A673 (cell line): ENCODE measurements at regions not wholly inside any gene's neighbourhood (a gene's known extent, or its start where the extent isn't known, plus 50 kb on each side); places are given as distances from the start of the nearest gene placed in this dataset.

ENCODE experiments used
- BruUV-seq: library from RNA; stranded (reverse); fragments of 400-500 nt; replicated peaks from 2 replicates; lab custom pipeline; 2021; lab: Mats Ljungman, UMichigan
- CTCF ChIA-PET: fragments of 300-600 bp; sonication (Branson Sonifier 250); formaldehyde crosslinking; loops from one replicate; lab custom pipeline; 2022; ENCODE audit warnings: antibody characterized with exemption; lab: Charles Lee
- POLR2A ChIA-PET: fragments of 300-600 bp; sonication (Branson Sonifier 250); formaldehyde crosslinking; loops from one replicate; lab custom pipeline; 2022; ENCODE audit warnings: antibody characterized with exemption; ENCODE audit not compliant: low non-redundant PET; lab: Charles Lee
- DNase-seq: peaks from one replicate; pipeline ENCODE4 v3.0.0-alpha.2; 2015; ENCODE audit warnings: low spot score
- H3K27ac ChIP-seq: fragments of 200-600 bp; sonication (generic); 2 replicates; pipeline ENCODE4 v1.5.1; 2016; ENCODE audit warnings: mixed run types, low read depth, mild to moderate bottlenecking, mixed read lengths, antibody characterized with exemption, low read length; ENCODE audit not compliant: poor library complexity, severe bottlenecking
- H3K27me3 ChIP-seq: fragments of 200-600 bp; sonication (generic); replicated peaks from 2 replicates; pipeline ENCODE4 v1.6.1; 2017; ENCODE audit warnings: mixed run types, low read depth, mild to moderate bottlenecking, mixed read lengths, antibody characterized with exemption, low read length; ENCODE audit not compliant: insufficient read depth, poor library complexity
- H3K36me3 ChIP-seq: fragments of 200-600 bp; sonication (generic); 2 replicates; pipeline ENCODE4 v1.6.1; 2016; ENCODE audit warnings: mixed run types, mild to moderate bottlenecking, mixed read lengths, antibody characterized with exemption, low read length; ENCODE audit not compliant: insufficient read depth, poor library complexity, severe bottlenecking
- H3K4me1 ChIP-seq: fragments of 200-600 bp; sonication (generic); 2 replicates; pipeline ENCODE4 v1.6.1; 2017; ENCODE audit warnings: mixed run types, mild to moderate bottlenecking, mixed read lengths, antibody characterized with exemption, low read length; ENCODE audit not compliant: insufficient read depth, poor library complexity, severe bottlenecking
- H3K4me3 ChIP-seq: fragments of 200-600 bp; sonication (generic); 2 replicates; pipeline ENCODE4 v1.5.1; 2016; ENCODE audit warnings: low read depth, mixed run types, mild to moderate bottlenecking, mixed read lengths, low read length; ENCODE audit not compliant: poor library complexity, severe bottlenecking
- H3K9me3 ChIP-seq: fragments of 200-600 bp; sonication (generic); 2 replicates; pipeline ENCODE4 v1.6.1; 2016; ENCODE audit warnings: mixed run types, low read depth, mild to moderate bottlenecking, mixed read lengths, antibody characterized with exemption, low read length; ENCODE audit not compliant: poor library complexity, severe bottlenecking
- CTCF ChIP-seq: fragments of 300-800, 200-600 bp; sonication (generic); conservative IDR thresholded peaks from 2 replicates; pipeline ENCODE4 v1.5.1; 2017; ENCODE audit warnings: low read depth, mild to moderate bottlenecking, antibody characterized with exemption, low read length, moderate library complexity, mixed read lengths
- EZH2 ChIP-seq: fragments of 200-600 bp; sonication (generic); IDR thresholded peaks from 2 replicates; pipeline ENCODE4 v1.6.1; 2017; ENCODE audit warnings: borderline replicate concordance, low read depth, mild to moderate bottlenecking, mixed read lengths, antibody characterized with exemption, low read length; ENCODE audit not compliant: poor library complexity, severe bottlenecking
- intact Hi-C: fragments of 100-400 bp; cut with micrococcal nuclease; formaldehyde crosslinking; loops from one replicate; pipeline ENCODE4 v1.10.0; 2022; ENCODE audit not compliant: unreplicated experiment

GRCh38 chr7:140236626-140237025 is 59.8 kb upstream of the KDM7A start:
- Histone ChIP-seq H3K27me3 (no peaks in the 10 kb centered on the region), H3K27ac (no peak overlapping the region), H3K36me3 (no peaks in the 10 kb centered on the region), H3K4me3 (no peak overlapping the region), H3K9me3 (no peaks in the 10 kb centered on the region), H3K4me1 (no peaks in the 10 kb centered on the region)
- intact Hi-C loops: no loop called here
- TF ChIP-seq EZH2: no peak
- TF ChIP-seq CTCF: no peak
- no peak for DNase-seq
- no TSS peak for BruUV-seq
- CTCF ChIA-PET: no interaction called here
- POLR2A ChIA-PET: no interaction called here

- CTCF ChIA-PET: no interaction called here
- Histone ChIP-seq H3K27me3 (peaks cover 13% of the 10 kb centered on the region), H3K27ac (no peak overlapping the region), H3K4me3 (no peak overlapping the region), H3K4me1 (no peaks in the 10 kb centered on the region), H3K36me3 (no peaks in the 10 kb centered on the region), H3K9me3 (no peaks in the 10 kb centered on the region)
- no TSS peak for BruUV-seq
- POLR2A ChIA-PET: no interaction called here
- no peak for DNase-seq
- TF ChIP-seq CTCF: no peak
- no peak for TF ChIP-seq EZH2
- intact Hi-C loops: no loop called here
Measured at GRCh38 chr7:140235114-140235513, 58.3 kb upstream of the KDM7A start.

- no peak for TF ChIP-seq CTCF
- no peak for TF ChIP-seq EZH2
- intact Hi-C loops: no loop called here
- DNase-seq: no peak
- ChIA-PET POLR2A (no interaction called here), CTCF (no interaction called here)
- BruUV-seq: no TSS peak
- Histone ChIP-seq H3K27ac (no peak overlapping the region), H3K27me3 (peaks cover 16% of the 10 kb centered on the region), H3K4me1 (no peaks in the 10 kb centered on the region), H3K4me3 (no peak overlapping the region), H3K36me3 (no peaks in the 10 kb centered on the region), H3K9me3 (no peaks in the 10 kb centered on the region)
Measured at GRCh38 chr7:140232957-140233917, 56.5 kb upstream of the KDM7A start.
